ENCODE measurements at regions not wholly inside any gene's neighbourhood (a gene's known extent, or its start where the extent isn't known, plus 50 kb on each side); places are given as distances from the start of the nearest gene placed in this dataset.

- no peak for TF ChIP-seq CTCF (IDR thresholded peaks at IDR 0.05)
These were observed 1442.9 kb downstream of the UQCRFS1 start for GRCh38 chr19:27770095-27770494.

- no peak for TF ChIP-seq CTCF (IDR thresholded peaks at IDR 0.05)
These were observed 1445.7 kb downstream of the UQCRFS1 start for GRCh38 chr19:27767234-27767633.

GRCh38 chr19:27765912-27766725 is 1446.8 kb downstream of the UQCRFS1 start:
- TF ChIP-seq CTCF (IDR thresholded peaks at IDR 0.05) = no peak

- TF ChIP-seq CTCF (IDR thresholded peaks at IDR 0.05) = no peak
These were observed 1447.6 kb downstream of the UQCRFS1 start for GRCh38 chr19:27765397-27765796.

- no peak for TF ChIP-seq CTCF (IDR thresholded peaks at IDR 0.05)
These were observed 1448.7 kb downstream of the UQCRFS1 start for GRCh38 chr19:27764186-27764804.

- no peak for TF ChIP-seq CTCF (IDR thresholded peaks at IDR 0.05)
These were observed 1450.0 kb downstream of the UQCRFS1 start for GRCh38 chr19:27762933-27763332.

GRCh38 chr19:27759896-27760295 is 1453.1 kb downstream of the UQCRFS1 start:
- TF ChIP-seq CTCF (IDR thresholded peaks at IDR 0.05) = no peak

Data from LNCAP (cell line).